ENCODE measurements at regions not wholly inside any gene's neighbourhood (a gene's known extent, or its start where the extent isn't known, plus 50 kb on each side); places are given as distances from the start of the nearest gene placed in this dataset.

DNA sequence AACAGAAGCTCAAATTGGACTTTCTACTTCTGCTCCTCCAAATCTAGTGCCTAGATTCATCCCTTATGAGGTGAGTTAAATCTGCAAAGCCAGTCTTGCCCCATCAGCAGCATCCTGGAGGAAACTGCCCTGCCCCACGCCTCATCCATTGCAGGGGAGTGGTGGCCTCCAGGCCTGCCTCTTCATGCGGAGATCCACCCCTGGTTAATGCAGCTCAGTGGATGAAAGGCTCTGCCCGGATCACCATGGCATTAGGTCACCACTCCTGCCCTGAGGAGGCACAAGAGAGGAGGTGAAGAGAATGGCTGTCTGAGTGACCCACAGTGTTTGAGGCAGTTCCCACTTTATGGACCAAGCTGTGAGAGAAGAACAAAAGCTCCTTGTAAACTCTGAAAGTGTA, 218.1 kb downstream of the C12orf75 start:
- Histone ChIP-seq H3K4me3 (ENCODE audit: low read depth, low read length) (no peak overlapping the region), H3K27ac (no peak overlapping the region), H3K36me3 (no peaks in the 10 kb centered on the region), H3K27me3 (ENCODE audit: insufficient read depth, low read depth, severe bottlenecking) (no peaks in the 10 kb centered on the region), H3K9me3 (ENCODE audit: severe bottlenecking) (no peaks in the 10 kb centered on the region)
- TF ChIP-seq, protein P1, sequence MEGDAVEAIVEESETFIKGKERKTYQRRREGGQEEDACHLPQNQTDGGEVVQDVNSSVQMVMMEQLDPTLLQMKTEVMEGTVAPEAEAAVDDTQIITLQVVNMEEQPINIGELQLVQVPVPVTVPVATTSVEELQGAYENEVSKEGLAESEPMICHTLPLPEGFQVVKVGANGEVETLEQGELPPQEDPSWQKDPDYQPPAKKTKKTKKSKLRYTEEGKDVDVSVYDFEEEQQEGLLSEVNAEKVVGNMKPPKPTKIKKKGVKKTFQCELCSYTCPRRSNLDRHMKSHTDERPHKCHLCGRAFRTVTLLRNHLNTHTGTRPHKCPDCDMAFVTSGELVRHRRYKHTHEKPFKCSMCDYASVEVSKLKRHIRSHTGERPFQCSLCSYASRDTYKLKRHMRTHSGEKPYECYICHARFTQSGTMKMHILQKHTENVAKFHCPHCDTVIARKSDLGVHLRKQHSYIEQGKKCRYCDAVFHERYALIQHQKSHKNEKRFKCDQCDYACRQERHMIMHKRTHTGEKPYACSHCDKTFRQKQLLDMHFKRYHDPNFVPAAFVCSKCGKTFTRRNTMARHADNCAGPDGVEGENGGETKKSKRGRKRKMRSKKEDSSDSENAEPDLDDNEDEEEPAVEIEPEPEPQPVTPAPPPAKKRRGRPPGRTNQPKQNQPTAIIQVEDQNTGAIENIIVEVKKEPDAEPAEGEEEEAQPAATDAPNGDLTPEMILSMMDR (IDR thresholded peaks at IDR 0.05; ENCODE audit: low read depth, low read length), result no peak
- no peak for DNase-seq

DNA sequence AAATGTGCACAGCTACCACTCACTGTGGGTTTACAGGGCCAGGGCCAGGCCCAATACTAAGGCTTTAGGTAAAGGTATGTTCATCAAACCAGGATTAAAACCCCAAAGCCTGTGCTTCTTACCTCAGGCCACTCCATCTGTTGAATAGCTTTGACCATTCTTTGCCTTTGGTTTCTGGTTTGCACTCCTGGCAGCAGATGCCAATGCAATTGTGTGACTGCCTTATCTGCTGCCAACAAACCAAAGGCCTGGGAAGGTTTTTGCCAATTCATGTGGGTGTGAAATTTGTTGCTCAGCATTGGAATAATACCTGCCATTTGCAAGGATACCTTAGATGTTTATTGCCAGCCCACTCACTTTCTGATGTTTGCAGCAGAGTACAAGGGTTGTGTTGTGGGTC, 221.6 kb downstream of the C12orf75 start:
- Histone ChIP-seq H3K9me3 (ENCODE audit: severe bottlenecking) (no peaks in the 10 kb centered on the region), H3K4me3 (ENCODE audit: low read depth, low read length) (no peak overlapping the region), H3K36me3 (no peaks in the 10 kb centered on the region), H3K27ac (no peak overlapping the region), H3K27me3 (ENCODE audit: insufficient read depth, low read depth, severe bottlenecking) (no peaks in the 10 kb centered on the region)
- DNase-seq, result no peak
- TF ChIP-seq, protein P1 (IDR thresholded peaks at IDR 0.05; ENCODE audit: low read depth, low read length), result no peak

DNA sequence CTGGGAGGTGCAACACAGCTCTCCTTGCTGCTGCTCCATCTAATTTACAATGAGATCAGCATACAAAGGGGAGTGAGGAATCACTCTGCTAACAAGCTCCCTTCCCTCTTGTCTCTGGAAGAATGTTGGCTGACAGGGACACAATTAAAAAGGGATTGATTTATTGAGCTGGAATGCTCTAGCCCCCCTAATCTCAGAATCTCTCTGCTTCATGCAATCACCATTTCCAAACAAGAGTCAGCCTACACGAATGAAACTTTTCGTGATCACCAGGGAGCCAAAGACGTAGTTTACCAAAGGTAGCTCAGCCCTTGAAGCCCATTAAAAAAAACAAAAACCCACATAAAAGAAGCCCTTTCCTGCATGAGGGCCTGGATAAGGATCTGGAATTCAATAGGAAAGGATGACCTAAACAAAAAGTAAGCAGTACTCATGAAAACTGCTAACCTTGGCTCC, 223.8 kb downstream of the C12orf75 start:
- no peak for DNase-seq
- no peak overlapping the region for H3K27ac ChIP-seq

DNA sequence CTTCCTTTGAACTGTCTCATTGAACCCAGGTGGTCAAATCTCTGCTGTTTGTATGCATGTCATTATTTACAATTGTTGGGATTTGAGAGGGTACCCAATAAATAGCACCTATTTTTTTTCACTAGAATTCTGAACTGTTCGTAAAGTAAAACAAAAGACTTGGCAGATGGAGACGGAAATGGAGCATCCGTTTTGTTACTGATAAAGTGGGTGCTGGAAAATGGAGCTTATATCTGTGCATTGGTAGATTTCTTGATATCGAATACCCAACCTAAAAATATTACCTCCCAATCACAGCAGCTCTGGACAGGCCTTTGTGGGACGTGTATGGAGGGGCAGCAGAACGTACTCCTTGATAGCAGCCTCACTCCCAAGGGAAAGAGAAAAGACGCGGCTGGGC, 224.4 kb downstream of the C12orf75 start:
- Histone ChIP-seq H3K4me3 (ENCODE audit: low read depth, low read length) (no peak overlapping the region), H3K27me3 (ENCODE audit: insufficient read depth, low read depth, severe bottlenecking) (no peaks in the 10 kb centered on the region), H3K9me3 (ENCODE audit: severe bottlenecking) (no peaks in the 10 kb centered on the region), H3K36me3 (no peaks in the 10 kb centered on the region), H3K27ac (no peak overlapping the region)
- DNase-seq, result no peak
- TF ChIP-seq, protein P1 (IDR thresholded peaks at IDR 0.05; ENCODE audit: low read depth, low read length), result no peak

More for the DNA sequence above, 223.8 kb downstream of the C12orf75 start:
- TF ChIP-seq, protein P1 (IDR thresholded peaks at IDR 0.05; ENCODE audit: low read depth, low read length), result no peak
- no peak overlapping the region for H3K4me3 ChIP-seq (ENCODE audit: low read depth, low read length)
- no peaks in the 10 kb centered on the region for H3K36me3 ChIP-seq
- no peaks in the 10 kb centered on the region for H3K9me3 ChIP-seq (ENCODE audit: severe bottlenecking)
- H3K27me3 ChIP-seq (ENCODE audit: insufficient read depth, low read depth, severe bottlenecking), result no peaks in the 10 kb centered on the region

DNA sequence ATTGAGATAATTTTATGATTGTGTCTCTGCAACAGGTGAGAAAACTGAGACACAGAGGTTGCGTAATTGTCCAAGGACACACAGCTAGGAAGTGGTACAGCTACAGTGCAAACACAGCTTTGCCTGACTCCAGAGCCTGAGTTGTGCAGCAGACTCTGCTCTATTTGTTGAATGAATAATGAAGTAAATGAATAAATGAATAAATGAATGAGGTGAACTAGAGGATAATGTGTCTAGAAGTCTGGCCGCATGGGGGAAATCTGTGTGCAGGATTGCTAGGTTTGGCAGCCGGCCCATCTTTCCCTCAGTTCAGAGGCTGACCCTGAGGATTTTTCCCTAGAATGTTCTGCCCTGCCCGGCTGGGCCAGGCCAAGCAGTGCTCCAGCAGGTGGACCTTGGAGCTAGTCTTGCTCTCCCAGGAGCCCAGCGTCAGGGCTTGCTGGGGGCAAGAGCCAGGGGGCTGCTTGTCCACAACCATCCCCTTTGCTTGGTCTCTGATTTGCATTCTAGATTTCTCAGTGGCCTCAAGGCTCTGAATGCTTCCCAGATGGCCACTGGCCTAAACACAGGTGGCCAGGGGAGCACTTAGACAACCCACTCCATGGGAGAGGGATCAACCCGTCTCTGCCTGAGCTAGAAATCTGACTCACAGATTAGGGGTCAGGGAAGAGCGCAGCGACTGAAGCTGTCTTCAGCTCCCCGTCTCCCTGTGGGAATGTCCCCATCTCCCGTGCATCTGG, 225.2 kb downstream of the C12orf75 start:
- Histone ChIP-seq H3K4me3 (ENCODE audit: low read depth, low read length) (no peak overlapping the region), H3K9me3 (ENCODE audit: severe bottlenecking) (no peaks in the 10 kb centered on the region), H3K36me3 (no peaks in the 10 kb centered on the region), H3K27me3 (ENCODE audit: insufficient read depth, low read depth, severe bottlenecking) (no peaks in the 10 kb centered on the region), H3K27ac (no peak overlapping the region)
- DNase-seq, result peak; percentile 46
- TF ChIP-seq, protein P1 (IDR thresholded peaks at IDR 0.05; ENCODE audit: low read depth, low read length), result no peak

DNA sequence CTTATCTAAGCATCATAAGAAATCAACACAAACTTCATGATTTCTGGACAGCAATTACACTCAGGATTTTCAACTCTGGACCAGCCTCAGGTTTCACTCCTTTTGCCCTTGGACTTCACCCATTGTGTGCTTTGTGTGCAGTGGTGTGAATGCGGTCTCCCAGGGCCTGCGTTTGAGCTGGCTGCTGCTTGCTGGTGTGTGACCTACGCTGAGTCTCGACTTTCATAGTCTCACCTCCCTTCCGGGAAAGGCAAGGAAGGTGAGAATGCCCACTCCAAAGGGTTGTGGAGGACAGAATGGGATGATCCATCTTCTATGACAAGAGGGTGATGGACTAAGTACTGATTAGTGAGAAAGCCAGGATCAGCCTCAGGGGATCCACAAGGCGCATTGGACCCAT, 228.8 kb downstream of the C12orf75 start:
- no peak overlapping the region for H3K27ac ChIP-seq
- H3K9me3 ChIP-seq (ENCODE audit: severe bottlenecking), result no peaks in the 10 kb centered on the region
- no peak overlapping the region for H3K4me3 ChIP-seq (ENCODE audit: low read depth, low read length)
- no peaks in the 10 kb centered on the region for H3K27me3 ChIP-seq (ENCODE audit: insufficient read depth, low read depth, severe bottlenecking)
- no peaks in the 10 kb centered on the region for H3K36me3 ChIP-seq
- TF ChIP-seq, protein P1 (IDR thresholded peaks at IDR 0.05; ENCODE audit: low read depth, low read length), result no peak
- DNase-seq, result no peak

Measured in WERI-Rb-1 (cell line).